GM18909 (cell line): ENCODE measurements at regions not wholly inside any gene's neighbourhood (a gene's known extent, or its start where the extent isn't known, plus 50 kb on each side); places are given as distances from the start of the nearest gene placed in this dataset.
"Not testable (repeated sequence)": the region's sequence is repeated elsewhere in the genome, so short reads cannot be mapped to it uniquely, and the experiment has no call there.

ENCODE experiments used
- ATAC-seq: cut with Tn5 transposase; IDR thresholded peaks from one replicate; pipeline ENCODE4 v1.9.1; 2021; ENCODE audit warnings: mild to moderate bottlenecking; ENCODE audit not compliant: unreplicated experiment, poor library complexity

GRCh38 chr19:29062475-29063435, 150.2 kb downstream of the UQCRFS1 start:
- ATAC-seq, result no peak

- ATAC-seq, result no peak
Observed at GRCh38 chr19:29060813-29061364, 152.1 kb downstream of the UQCRFS1 start.

DNA sequence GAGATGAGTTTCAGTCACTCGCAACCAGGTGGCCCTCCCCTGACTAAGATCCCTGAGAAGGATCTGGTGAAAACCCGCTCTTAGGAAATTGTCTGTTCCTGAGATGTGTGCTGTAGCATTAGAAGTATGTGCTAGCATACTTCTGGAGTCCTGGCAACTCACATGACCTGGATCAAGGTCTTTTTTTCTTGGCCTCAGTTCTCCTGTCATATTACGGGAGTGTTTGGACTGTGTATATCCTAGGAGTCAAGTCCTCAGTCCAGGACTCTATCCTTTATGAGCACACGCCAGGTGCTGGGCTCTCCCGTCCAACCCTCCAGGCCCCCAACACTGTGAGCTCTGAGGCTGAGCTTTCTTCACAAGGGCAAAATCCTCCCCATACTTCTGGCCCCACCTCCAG, 156.4 kb downstream of the UQCRFS1 start:
- no peak for ATAC-seq

DNA sequence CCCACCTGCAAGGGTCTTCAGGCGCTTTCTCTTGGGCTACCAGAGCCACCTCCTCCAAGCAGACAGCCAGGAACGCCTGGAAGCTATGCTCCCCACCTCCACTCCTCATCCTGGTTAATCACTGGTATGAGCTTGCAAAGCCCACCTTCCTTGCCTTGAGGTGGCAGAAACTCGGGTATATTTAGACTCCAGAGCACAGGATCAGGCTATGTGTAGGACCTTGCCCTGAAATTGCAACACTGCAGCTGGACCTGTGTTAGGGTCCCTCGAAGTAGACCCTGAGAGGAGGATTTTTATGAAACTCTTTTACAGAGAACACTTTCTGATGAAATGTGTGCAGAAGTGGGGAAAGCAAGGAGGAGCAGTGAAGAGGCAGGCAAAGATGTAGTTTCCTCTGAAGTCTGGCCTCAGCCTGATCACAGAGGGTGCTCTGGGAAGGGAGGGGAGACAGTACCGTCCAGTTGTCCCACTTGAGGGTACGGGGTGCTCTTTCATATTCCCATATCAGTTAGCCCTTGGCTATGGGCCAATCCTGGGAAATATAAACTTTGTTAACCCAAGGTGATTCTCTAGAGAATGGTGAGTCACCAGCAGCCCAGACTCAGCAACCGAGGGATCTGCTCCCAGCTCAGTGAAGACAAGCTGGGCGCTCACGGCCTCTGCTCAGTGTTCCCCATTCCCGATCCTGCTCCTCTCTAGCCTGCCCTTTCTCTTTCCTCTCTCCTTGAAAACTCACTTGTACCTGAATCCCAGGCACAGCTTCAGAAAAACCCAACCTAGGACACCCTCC, 157.9 kb downstream of the UQCRFS1 start:
- no peak for ATAC-seq

DNA sequence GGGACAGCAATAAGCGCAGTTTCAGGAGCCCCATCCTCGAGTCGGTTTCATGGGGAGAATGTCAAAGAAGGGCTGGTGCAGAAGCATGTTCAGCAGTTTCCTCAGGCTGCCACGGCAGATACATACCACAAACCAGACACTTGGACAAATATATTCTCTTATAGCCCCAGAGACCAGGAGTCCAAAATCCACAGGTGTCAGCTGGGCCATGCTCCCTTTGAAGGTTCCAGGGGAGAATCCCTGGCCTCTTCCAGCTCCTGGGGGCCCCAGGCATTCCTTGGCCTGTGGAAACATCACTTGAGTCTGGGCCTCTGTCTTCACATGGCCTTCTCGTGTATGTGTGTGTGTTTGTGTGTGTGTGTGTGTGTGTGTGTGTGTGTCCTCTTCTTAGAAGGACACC, 164.1 kb downstream of the UQCRFS1 start:
- ATAC-seq, result no peak

DNA sequence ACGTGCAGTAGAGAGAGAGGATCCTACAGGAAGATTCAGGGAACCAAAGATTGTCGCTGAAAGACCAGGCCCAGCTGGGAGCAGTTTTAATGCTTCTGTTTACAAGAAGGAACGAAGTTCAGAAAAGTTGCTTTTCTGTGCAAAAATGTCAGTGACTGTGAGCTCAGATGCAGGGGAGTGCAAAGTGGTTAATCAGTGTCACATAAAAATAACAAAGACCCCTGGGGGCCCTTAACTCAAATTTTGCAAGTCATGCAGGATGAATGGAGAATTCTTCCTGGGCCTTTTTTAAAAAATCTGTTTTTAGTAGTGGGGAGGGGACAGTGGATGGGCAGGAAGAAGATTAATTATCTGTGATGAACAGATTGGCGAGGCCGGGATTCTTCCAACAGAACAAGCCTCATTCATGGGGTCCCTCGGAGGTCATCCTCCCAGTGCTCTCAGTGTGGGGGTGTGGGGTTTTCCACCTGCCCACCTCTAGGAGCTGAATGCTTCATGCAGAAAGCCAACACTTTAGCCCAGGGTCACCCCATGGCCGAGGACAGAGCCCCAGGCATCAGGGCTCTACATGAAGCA, 167.2 kb downstream of the UQCRFS1 start:
- ATAC-seq, result no peak

GRCh38 chr19:29044037-29044436, 168.9 kb downstream of the UQCRFS1 start:
- no peak for ATAC-seq

DNA sequence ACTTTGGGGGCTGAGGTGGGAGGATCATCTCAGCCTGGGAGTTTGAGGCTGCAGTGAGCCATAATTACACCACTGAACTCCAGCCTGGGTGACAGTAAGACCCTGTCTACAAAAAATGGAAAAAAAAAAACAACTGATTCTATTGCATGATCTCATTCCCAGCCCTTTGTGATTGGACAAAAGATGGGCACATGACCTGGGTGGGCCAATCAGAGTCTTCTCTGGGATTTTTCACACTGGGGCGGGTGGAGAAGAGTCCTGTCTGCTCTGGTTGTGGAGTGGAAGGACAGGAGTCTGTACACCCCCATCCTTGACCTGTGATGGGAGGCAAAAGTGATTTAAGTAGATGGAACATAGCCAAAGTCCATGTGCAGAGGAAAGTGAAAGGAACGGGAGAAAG, 170.5 kb downstream of the UQCRFS1 start:
- no peak for ATAC-seq

GRCh38 chr19:29040951-29041350, 172.0 kb downstream of the UQCRFS1 start:
- no peak for ATAC-seq

DNA sequence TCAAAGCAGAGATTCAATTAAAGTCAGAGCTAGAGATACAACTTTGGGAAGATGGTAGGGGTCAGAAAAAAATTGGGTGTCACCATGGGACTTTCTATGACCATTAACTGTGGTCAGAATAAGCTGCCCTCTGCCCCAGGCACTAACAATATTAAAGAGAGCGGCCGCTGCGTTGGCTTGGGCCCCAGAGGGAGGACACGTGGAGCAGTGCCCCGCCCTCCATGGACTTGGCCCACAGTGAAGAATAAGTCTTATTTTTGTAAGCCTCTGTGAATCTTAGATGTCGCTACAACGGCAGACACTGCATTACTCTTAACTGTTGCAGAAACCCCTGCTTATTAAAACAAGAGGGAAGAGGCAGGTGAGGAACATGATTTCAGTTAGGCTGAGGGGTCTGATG, 172.7 kb downstream of the UQCRFS1 start:
- ATAC-seq, result no peak

GRCh38 chr19:29039036-29039435, 173.9 kb downstream of the UQCRFS1 start:
- not testable (repeated sequence) for ATAC-seq

GRCh38 chr19:29031216-29031615, 181.7 kb downstream of the UQCRFS1 start:
- ATAC-seq, result no peak

DNA sequence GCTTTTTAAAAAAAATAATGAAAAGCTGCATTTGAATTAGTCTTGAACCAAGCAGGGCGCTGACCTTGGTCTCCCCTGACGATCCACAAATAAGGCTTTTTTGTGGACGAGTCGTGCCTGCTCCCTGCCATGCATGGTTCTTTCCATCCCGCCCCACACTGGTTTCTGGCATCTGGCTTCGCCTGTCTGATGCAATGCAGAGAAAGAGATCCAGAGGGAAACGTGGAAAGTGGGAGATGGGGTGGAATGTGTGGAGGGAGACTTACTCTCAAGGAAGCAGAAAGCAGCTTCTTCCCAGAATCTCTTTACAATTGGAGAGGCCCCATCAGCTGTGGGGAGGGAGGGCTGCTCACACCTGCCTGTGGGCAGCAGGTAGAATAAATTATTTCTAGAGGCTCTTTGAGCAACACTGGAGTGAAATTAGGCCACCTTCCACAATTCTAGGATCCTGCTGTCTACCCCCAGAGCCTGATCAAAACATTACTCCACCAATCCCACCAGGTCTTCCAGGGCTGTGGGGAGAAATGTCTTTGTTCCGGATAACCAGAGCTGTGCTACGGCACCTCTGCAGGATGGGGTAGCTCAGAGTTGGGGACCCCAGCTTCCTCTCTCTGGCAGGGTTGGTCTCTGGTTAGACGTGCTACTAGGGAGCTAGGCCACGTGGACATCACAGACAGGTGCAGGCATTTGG, 183.5 kb downstream of the UQCRFS1 start:
- ATAC-seq, result no peak

GRCh38 chr19:29022599-29022998, 190.4 kb downstream of the UQCRFS1 start:
- ATAC-seq, result no peak

DNA sequence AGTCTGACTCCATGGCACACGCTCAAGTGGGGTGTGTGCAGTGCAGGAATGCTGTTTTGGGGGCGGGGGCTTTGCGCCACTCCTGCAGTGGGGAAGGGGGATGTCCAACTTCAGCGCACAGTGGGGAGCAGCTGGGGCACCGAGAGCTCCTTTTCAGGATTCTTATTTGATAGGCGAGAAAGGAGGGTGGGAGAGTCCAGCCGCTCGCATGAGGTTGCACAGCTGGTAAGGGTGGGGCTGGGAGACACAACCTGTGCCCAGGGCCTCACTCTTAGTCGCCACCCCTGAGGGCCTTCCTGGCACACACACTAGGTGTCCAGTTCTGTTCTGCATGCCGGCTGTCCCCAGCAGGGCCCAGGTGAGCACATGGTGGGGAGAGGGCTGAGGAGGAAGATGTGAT, 190.8 kb downstream of the UQCRFS1 start:
- ATAC-seq, result no peak

GRCh38 chr19:29021232-29021916, 191.6 kb downstream of the UQCRFS1 start:
- ATAC-seq, result no peak

DNA sequence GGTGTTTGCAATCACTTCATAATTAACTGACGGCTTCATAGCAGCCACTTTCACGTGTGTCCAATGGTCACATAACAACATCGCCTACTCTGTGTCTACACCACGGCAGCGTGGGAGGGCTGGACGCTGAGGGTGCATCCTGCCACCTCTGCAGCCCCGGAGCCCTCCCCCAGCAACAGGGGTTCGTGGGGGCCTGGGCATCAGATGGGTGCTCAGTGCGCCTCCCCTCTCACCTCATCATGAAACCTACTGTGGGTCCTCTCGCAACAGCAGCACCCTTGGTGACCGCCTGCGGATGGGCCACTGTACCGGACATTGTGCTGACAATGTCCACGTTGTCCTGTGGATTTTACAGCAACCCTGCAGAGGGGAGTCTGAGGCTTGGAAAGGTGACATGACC, 193.5 kb downstream of the UQCRFS1 start:
- ATAC-seq, result no peak

DNA sequence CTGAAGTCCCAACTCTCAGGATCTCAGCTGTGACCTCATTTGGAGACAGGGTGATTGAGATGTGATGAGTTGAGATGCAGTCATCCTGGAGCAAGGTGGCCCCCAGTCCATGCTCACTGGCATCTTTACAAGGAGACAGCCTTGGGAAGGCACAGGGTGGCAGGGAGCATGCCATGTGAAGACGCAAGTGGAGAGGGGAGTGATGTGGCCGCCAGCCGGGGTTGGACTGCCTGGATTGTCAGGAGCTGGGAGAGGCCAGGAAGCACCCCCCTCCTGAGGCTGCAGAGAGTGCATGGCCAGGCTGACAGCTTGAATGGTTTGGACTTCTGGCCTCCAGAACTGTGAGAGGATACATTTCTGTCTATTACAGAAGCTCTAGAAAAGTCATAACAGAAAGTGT, 194.4 kb downstream of the UQCRFS1 start:
- no peak for ATAC-seq

DNA sequence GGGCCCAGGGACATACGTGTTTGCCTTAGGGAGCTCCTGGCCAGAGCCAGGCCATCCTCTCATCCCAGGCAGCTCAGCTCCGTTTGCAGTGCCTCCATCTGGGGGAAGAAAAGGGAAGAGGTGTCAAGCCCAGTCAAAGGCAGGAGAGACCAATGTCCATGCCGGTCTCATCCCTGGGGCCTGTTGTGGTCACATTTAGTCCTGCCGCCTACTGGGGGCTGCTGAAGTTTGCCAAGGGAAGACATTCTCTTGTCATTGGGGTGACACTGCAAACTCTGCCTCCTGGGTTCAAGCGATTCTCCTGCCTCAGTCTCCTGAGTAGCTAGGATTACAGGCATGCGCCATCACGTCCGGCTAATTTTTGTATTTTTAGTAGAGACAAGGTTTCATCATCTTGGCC, 195.2 kb downstream of the UQCRFS1 start:
- no peak for ATAC-seq
